ENCODE measurements at regions not wholly inside any gene's neighbourhood (a gene's known extent, or its start where the extent isn't known, plus 50 kb on each side); places are given as distances from the start of the nearest gene placed in this dataset.

DNA sequence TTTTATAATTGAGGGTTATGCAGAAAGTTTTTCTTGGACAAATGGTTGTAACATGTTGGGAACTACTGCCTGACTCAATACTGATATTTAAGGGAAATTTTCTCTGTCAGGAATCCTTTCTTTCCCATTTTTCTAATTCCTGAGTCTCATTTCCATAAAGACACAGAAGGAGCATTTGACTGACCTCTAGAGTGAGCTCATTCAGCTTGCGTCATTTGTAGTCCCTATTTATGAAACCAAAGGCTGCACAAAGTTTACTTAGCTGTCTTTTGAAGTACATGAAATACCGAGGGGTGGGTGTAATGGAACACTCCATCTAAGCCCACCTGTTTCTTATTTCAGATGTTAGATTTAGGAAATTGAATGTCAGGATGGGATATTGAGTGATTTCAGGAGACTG, 359.5 kb upstream of the C11orf87 start:
- intact Hi-C loops (cut with micrococcal nuclease), result no loop called here
- no TSS peak for BruUV-seq (replicated peaks)
- no peaks in the 10 kb centered on the region for H3K36me3 ChIP-seq (ENCODE audit: control insufficient read depth in 1 of 2, insufficient read depth in 2 of 2, low read length in 2 of 2)
- no peaks in the 10 kb centered on the region for H3K9me2 ChIP-seq (ENCODE audit: insufficient read depth)
- H3K79me2 ChIP-seq (ENCODE audit: insufficient read depth, low read length), result no peaks in the 10 kb centered on the region
- H2AFZ ChIP-seq (ENCODE audit: low read depth, low read length, poor library complexity, severe bottlenecking), result no peak overlapping the region
- H3K27ac ChIP-seq (ENCODE audit: low read depth, low read length), result no peak overlapping the region
- H3K9me3 ChIP-seq (ENCODE audit: control insufficient read depth in 1 of 2, insufficient read depth in 1 of 2, low read depth in 1 of 2, low read length in 2 of 2), result no peaks in the 10 kb centered on the region
- H3K27me3 ChIP-seq (ENCODE audit: insufficient read depth, low read length), result no peaks in the 10 kb centered on the region
- RAD21 ChIA-PET (ENCODE audit: low non-redundant PET in 1 of 2, low total read pairs in 2 of 2, uncharacterized antibody in 2 of 2, unreplicated experiment in 2 of 2), result no interaction called here
- TF ChIP-seq POLR2AphosphoS5 (IDR thresholded peaks at IDR 0.05; ENCODE audit: low read depth, low read length) (no peak), CEBPB (IDR thresholded peaks at IDR 0.05; ENCODE audit: low read depth) (no peak), CBX3 (IDR thresholded peaks at IDR 0.05; ENCODE audit: low read depth) (no peak), RAD21 (IDR thresholded peaks at IDR 0.05; ENCODE audit: low read depth) (no peak), CTCF (IDR thresholded peaks at IDR 0.05 in 2 of 3, conservative IDR thresholded peaks at IDR 0.05 in 1 of 3; ENCODE audit: borderline replicate concordance in 1 of 3, insufficient read depth in 1 of 3, low read depth in 2 of 3, low read length in 2 of 3) (no peak)
- TF ChIP-seq, protein P1, sequence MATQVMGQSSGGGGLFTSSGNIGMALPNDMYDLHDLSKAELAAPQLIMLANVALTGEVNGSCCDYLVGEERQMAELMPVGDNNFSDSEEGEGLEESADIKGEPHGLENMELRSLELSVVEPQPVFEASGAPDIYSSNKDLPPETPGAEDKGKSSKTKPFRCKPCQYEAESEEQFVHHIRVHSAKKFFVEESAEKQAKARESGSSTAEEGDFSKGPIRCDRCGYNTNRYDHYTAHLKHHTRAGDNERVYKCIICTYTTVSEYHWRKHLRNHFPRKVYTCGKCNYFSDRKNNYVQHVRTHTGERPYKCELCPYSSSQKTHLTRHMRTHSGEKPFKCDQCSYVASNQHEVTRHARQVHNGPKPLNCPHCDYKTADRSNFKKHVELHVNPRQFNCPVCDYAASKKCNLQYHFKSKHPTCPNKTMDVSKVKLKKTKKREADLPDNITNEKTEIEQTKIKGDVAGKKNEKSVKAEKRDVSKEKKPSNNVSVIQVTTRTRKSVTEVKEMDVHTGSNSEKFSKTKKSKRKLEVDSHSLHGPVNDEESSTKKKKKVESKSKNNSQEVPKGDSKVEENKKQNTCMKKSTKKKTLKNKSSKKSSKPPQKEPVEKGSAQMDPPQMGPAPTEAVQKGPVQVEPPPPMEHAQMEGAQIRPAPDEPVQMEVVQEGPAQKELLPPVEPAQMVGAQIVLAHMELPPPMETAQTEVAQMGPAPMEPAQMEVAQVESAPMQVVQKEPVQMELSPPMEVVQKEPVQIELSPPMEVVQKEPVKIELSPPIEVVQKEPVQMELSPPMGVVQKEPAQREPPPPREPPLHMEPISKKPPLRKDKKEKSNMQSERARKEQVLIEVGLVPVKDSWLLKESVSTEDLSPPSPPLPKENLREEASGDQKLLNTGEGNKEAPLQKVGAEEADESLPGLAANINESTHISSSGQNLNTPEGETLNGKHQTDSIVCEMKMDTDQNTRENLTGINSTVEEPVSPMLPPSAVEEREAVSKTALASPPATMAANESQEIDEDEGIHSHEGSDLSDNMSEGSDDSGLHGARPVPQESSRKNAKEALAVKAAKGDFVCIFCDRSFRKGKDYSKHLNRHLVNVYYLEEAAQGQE (IDR thresholded peaks at IDR 0.05; ENCODE audit: low read depth), result no peak
- H3K4me1 ChIP-seq (ENCODE audit: control insufficient read depth in 1 of 2, insufficient read depth in 2 of 2, low read length in 2 of 2), result no peaks in the 10 kb centered on the region; a peak in 1 of 4 replicates
- ATAC-seq (no peak), DNase-seq (ENCODE audit: low read depth, low spot score) (no peak)
- CTCF ChIA-PET, result no interaction called here
- H3K4me3 ChIP-seq (replicated peaks in 1 of 2; ENCODE audit: low read depth in 1 of 2, low read length in 2 of 2), result no peak overlapping the region
- no peak overlapping the region for H3K9ac ChIP-seq (ENCODE audit: low read length)
- POLR2A ChIA-PET, result no interaction called here
- no peak overlapping the region for H3K4me2 ChIP-seq (ENCODE audit: low read length)
- no peaks in the 10 kb centered on the region for H4K20me1 ChIP-seq (ENCODE audit: insufficient read depth)
